Osteoblast (primary cell): ENCODE measurements at regions not wholly inside any gene's neighbourhood (a gene's known extent, or its start where the extent isn't known, plus 50 kb on each side); places are given as distances from the start of the nearest gene placed in this dataset.

Experiments
- DNase-seq: peaks from one replicate; pipeline ENCODE4 v3.0.0; 2011; ENCODE audit warnings: low spot score, mixed read lengths; ENCODE audit not compliant: insufficient read length; ENCODE audit errors: missing footprints
- H2AFZ ChIP-seq: 2 replicates; pipeline ENCODE4 v1.6.0; 2011; ENCODE audit warnings: mild to moderate bottlenecking, low read length
- H3K27ac ChIP-seq: 2 replicates; pipeline ENCODE4 v1.5.1; 2011; ENCODE audit warnings: mild to moderate bottlenecking, low read depth, low read length, moderate library complexity
- H3K27me3 ChIP-seq: 2 replicates; pipeline ENCODE4 v1.6.0; 2012; ENCODE audit warnings: mild to moderate bottlenecking, control low read depth, inconsistent platforms, low read length, moderate library complexity; ENCODE audit not compliant: insufficient read depth
- H3K36me3 ChIP-seq: 2 replicates; pipeline ENCODE4 v1.5.1; 2011; ENCODE audit warnings: mild to moderate bottlenecking, low read length, control low read depth, moderate library complexity; ENCODE audit not compliant: insufficient read depth
- H3K4me1 ChIP-seq: 2 replicates; pipeline ENCODE4 v1.5.1; 2011; ENCODE audit warnings: mild to moderate bottlenecking, low read length, control low read depth, moderate library complexity; ENCODE audit not compliant: insufficient read depth
- H3K4me2 ChIP-seq: 2 replicates; pipeline ENCODE4 v1.6.0; 2011; ENCODE audit warnings: mild to moderate bottlenecking, low read length; ENCODE audit not compliant: insufficient read depth
- H3K4me3 ChIP-seq: fragments of 200-600 bp; sonication (generic); 3 replicates; pipeline ENCODE4 v1.5.1; 2012; ENCODE audit warnings: mild to moderate bottlenecking, low read length, inconsistent platforms; ENCODE audit not compliant: insufficient read depth
- H3K79me2 ChIP-seq: 2 replicates; pipeline ENCODE4 v1.6.0; 2012; ENCODE audit warnings: mild to moderate bottlenecking, low read length, control low read depth, inconsistent platforms; ENCODE audit not compliant: insufficient read depth
- H3K9me3 ChIP-seq: 2 replicates; pipeline ENCODE4 v1.5.1; 2011; ENCODE audit warnings: low read depth, low read length, control low read depth
- H4K20me1 ChIP-seq: 2 replicates; pipeline ENCODE4 v1.6.0; 2012; ENCODE audit warnings: mild to moderate bottlenecking, low read length, control low read depth; ENCODE audit not compliant: insufficient read depth
- CTCF ChIP-seq: IDR thresholded peaks from 2 replicates; pipeline ENCODE4 v1.5.1; 2011; ENCODE audit warnings: mild to moderate bottlenecking, low read depth, low read length, moderate library complexity; ENCODE audit errors: extremely low read depth

- H3K27me3 ChIP-seq = no peaks in the 10 kb centered on the region
- no peaks in the 10 kb centered on the region for H3K36me3 ChIP-seq
- H3K4me2 ChIP-seq = peak overlapping the region; percentile 50
- no peak overlapping the region for H3K4me3 ChIP-seq
- H4K20me1 ChIP-seq = no peaks in the 10 kb centered on the region
- no peak for TF ChIP-seq CTCF
- H3K4me1 ChIP-seq = peaks cover 38% of the 10 kb centered on the region
- H3K27ac ChIP-seq = peak overlapping the region; percentile 69
- DNase-seq = peak; percentile 42
- no peaks in the 10 kb centered on the region for H3K79me2 ChIP-seq
- no peak overlapping the region for H2AFZ ChIP-seq
- H3K9me3 ChIP-seq = no peaks in the 10 kb centered on the region
Observed at GRCh38 chr5:111582451-111582850, 70.1 kb upstream of the STARD4 start.

GRCh38 chr5:111580956-111581355, 68.6 kb upstream of the STARD4 start:
- H3K9me3 ChIP-seq = no peaks in the 10 kb centered on the region
- no peak for TF ChIP-seq CTCF
- H3K4me3 ChIP-seq = no peak overlapping the region
- H3K36me3 ChIP-seq = no peaks in the 10 kb centered on the region
- no peaks in the 10 kb centered on the region for H3K27me3 ChIP-seq
- DNase-seq = peak; percentile 38
- H2AFZ ChIP-seq = peak overlapping the region; percentile 22
- peaks cover 38% of the 10 kb centered on the region for H3K4me1 ChIP-seq
- H4K20me1 ChIP-seq = no peaks in the 10 kb centered on the region
- no peak overlapping the region for H3K4me2 ChIP-seq
- no peaks in the 10 kb centered on the region for H3K79me2 ChIP-seq
- no peak overlapping the region for H3K27ac ChIP-seq

GRCh38 chr5:111574311-111574710, 62.0 kb upstream of the STARD4 start:
- Histone ChIP-seq H2AFZ (no peak overlapping the region), H4K20me1 (no peaks in the 10 kb centered on the region), H3K9me3 (no peaks in the 10 kb centered on the region), H3K4me3 (no peak overlapping the region), H3K79me2 (no peaks in the 10 kb centered on the region), H3K36me3 (no peaks in the 10 kb centered on the region), H3K27me3 (no peaks in the 10 kb centered on the region), H3K27ac (no peak overlapping the region), H3K4me1 (peaks cover 4% of the 10 kb centered on the region), H3K4me2 (no peak overlapping the region)
- DNase-seq = no peak
- TF ChIP-seq CTCF = no peak

GRCh38 chr5:111572561-111572960, 60.2 kb upstream of the STARD4 start:
- no peak for TF ChIP-seq CTCF

More at GRCh38 chr5:111572561-111572960, 60.2 kb upstream of the STARD4 start:
- Histone ChIP-seq H3K36me3 (no peaks in the 10 kb centered on the region), H3K79me2 (no peaks in the 10 kb centered on the region), H3K27ac (no peak overlapping the region), H3K9me3 (no peaks in the 10 kb centered on the region), H3K4me3 (no peak overlapping the region), H4K20me1 (no peaks in the 10 kb centered on the region), H2AFZ (no peak overlapping the region), H3K4me1 (peaks cover 4% of the 10 kb centered on the region), H3K4me2 (no peak overlapping the region), H3K27me3 (no peaks in the 10 kb centered on the region)
- DNase-seq = no peak
